ENCODE measurements at regions not wholly inside any gene's neighbourhood (a gene's known extent, or its start where the extent isn't known, plus 50 kb on each side); places are given as distances from the start of the nearest gene placed in this dataset.

DNA sequence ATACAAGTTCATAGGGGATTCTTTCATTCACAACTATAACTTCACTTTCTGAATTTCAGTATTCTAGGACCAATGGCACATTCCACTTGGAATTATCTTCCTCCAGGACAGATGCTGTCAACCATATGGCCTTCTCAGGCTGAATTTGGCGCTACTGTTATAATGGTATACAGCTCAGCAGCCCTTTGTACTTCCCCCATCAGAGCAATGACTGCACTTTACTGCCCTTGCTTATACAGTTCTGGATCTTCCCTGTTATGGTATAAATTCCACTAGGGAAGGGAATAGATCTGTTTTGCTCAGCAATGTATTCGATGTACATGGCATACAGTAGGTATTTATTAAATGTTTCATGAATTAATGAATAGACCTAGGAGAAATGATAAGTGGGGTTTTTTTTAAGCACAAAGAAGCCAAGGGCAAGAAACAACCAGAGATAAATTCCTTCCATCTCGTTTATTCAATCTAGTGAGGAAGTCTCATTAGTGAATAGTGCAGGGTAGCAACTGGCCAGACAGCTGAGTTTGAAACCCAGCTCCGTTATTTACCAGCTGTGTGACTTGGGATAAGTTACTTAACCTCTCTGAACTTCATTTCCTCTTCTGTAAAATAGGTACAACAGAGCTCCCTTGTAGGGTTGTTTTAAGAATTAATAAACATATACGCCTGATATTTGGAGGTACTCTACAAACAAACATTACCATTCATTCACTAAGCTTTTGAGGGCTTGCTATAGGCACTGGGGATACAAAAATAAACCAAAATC is 97.1 kb upstream of the PRDM1 start:
- TF ChIP-seq, protein P1, sequence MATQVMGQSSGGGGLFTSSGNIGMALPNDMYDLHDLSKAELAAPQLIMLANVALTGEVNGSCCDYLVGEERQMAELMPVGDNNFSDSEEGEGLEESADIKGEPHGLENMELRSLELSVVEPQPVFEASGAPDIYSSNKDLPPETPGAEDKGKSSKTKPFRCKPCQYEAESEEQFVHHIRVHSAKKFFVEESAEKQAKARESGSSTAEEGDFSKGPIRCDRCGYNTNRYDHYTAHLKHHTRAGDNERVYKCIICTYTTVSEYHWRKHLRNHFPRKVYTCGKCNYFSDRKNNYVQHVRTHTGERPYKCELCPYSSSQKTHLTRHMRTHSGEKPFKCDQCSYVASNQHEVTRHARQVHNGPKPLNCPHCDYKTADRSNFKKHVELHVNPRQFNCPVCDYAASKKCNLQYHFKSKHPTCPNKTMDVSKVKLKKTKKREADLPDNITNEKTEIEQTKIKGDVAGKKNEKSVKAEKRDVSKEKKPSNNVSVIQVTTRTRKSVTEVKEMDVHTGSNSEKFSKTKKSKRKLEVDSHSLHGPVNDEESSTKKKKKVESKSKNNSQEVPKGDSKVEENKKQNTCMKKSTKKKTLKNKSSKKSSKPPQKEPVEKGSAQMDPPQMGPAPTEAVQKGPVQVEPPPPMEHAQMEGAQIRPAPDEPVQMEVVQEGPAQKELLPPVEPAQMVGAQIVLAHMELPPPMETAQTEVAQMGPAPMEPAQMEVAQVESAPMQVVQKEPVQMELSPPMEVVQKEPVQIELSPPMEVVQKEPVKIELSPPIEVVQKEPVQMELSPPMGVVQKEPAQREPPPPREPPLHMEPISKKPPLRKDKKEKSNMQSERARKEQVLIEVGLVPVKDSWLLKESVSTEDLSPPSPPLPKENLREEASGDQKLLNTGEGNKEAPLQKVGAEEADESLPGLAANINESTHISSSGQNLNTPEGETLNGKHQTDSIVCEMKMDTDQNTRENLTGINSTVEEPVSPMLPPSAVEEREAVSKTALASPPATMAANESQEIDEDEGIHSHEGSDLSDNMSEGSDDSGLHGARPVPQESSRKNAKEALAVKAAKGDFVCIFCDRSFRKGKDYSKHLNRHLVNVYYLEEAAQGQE (tag by site-specific recombination; IDR thresholded peaks at IDR 0.05), result no peak
- no peak for TF ChIP-seq ZNF202 (tag by site-specific recombination; IDR thresholded peaks at IDR 0.05; ENCODE audit: borderline replicate concordance)
- TF ChIP-seq YY1 (tag by site-specific recombination; IDR thresholded peaks at IDR 0.05), result no peak
- no peak for TF ChIP-seq ZBTB1 (tag by site-specific recombination; IDR thresholded peaks at IDR 0.05)
- TF ChIP-seq, protein P2, sequence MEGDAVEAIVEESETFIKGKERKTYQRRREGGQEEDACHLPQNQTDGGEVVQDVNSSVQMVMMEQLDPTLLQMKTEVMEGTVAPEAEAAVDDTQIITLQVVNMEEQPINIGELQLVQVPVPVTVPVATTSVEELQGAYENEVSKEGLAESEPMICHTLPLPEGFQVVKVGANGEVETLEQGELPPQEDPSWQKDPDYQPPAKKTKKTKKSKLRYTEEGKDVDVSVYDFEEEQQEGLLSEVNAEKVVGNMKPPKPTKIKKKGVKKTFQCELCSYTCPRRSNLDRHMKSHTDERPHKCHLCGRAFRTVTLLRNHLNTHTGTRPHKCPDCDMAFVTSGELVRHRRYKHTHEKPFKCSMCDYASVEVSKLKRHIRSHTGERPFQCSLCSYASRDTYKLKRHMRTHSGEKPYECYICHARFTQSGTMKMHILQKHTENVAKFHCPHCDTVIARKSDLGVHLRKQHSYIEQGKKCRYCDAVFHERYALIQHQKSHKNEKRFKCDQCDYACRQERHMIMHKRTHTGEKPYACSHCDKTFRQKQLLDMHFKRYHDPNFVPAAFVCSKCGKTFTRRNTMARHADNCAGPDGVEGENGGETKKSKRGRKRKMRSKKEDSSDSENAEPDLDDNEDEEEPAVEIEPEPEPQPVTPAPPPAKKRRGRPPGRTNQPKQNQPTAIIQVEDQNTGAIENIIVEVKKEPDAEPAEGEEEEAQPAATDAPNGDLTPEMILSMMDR (tag by site-specific recombination; IDR thresholded peaks at IDR 0.05), result no peak
- no peak for TF ChIP-seq PRDM1 (tag by site-specific recombination; IDR thresholded peaks at IDR 0.05)
- TF ChIP-seq, protein P3, sequence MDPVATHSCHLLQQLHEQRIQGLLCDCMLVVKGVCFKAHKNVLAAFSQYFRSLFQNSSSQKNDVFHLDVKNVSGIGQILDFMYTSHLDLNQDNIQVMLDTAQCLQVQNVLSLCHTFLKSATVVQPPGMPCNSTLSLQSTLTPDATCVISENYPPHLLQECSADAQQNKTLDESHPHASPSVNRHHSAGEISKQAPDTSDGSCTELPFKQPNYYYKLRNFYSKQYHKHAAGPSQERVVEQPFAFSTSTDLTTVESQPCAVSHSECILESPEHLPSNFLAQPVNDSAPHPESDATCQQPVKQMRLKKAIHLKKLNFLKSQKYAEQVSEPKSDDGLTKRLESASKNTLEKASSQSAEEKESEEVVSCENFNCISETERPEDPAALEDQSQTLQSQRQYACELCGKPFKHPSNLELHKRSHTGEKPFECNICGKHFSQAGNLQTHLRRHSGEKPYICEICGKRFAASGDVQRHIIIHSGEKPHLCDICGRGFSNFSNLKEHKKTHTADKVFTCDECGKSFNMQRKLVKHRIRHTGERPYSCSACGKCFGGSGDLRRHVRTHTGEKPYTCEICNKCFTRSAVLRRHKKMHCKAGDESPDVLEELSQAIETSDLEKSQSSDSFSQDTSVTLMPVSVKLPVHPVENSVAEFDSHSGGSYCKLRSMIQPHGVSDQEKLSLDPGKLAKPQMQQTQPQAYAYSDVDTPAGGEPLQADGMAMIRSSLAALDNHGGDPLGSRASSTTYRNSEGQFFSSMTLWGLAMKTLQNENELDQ (tag by site-specific recombination; IDR thresholded peaks at IDR 0.05; ENCODE audit: low read depth), result no peak
